GM23338 (cell line): ENCODE measurements at regions not wholly inside any gene's neighbourhood (a gene's known extent, or its start where the extent isn't known, plus 50 kb on each side); places are given as distances from the start of the nearest gene placed in this dataset.

Source experiments
- ATAC-seq: fragments of 200-7000 bp; cut with Tn5 transposase; 3 replicates; pipeline ENCODE4 v1.9.1; 2020
- DNase-seq: peaks from one replicate; pipeline ENCODE4 v3.0.0-alpha.2; 2015; ENCODE audit warnings: low spot score
- H2AFZ ChIP-seq: fragments of 200-600 bp; sonication (generic); 2 replicates; pipeline ENCODE4 v1.8.0; 2016; ENCODE audit warnings: antibody characterized with exemption, mild to moderate bottlenecking, moderate library complexity
- H3F3A ChIP-seq: fragments of 200-600 bp; sonication (generic); replicated peaks from 2 replicates; pipeline ENCODE4 v1.8.0; 2017; ENCODE audit warnings: antibody characterized with exemption, mixed run types, low read depth
- H3K27ac ChIP-seq: fragments of 200-600 bp; sonication (generic); 2 replicates; pipeline ENCODE4 v1.6.1; 2016; ENCODE audit warnings: low read depth
- H3K27me3 ChIP-seq: fragments of 200-600 bp; sonication (generic); 2 replicates; pipeline ENCODE4 v1.8.0; 2016; ENCODE audit warnings: mild to moderate bottlenecking, mixed run types, moderate library complexity; ENCODE audit not compliant: insufficient read depth
- H3K36me3 ChIP-seq: fragments of 200-600 bp; sonication (generic); 2 replicates; pipeline ENCODE4 v1.8.0; 2016; ENCODE audit warnings: mild to moderate bottlenecking; ENCODE audit not compliant: insufficient read depth
- H3K4me1 ChIP-seq: fragments of 200-600 bp; sonication (generic); 2 replicates; pipeline ENCODE4 v1.8.0; 2016; ENCODE audit warnings: mild to moderate bottlenecking, moderate library complexity; ENCODE audit not compliant: insufficient read depth
- H3K4me2 ChIP-seq: fragments of 200-600 bp; sonication (generic); 2 replicates; pipeline ENCODE4 v1.7.1; 2017; ENCODE audit warnings: mixed run types
- H3K4me3 ChIP-seq: fragments of 200-600 bp; sonication (generic); 2 replicates; pipeline ENCODE4 v1.6.1; 2016; ENCODE audit warnings: mixed run types
- H3K79me2 ChIP-seq: fragments of 200-600 bp; sonication (generic); replicated peaks from 2 replicates; pipeline ENCODE4 v1.8.0; 2017; ENCODE audit warnings: mild to moderate bottlenecking; ENCODE audit not compliant: insufficient read depth
- H3K9me2 ChIP-seq: fragments of 200-600 bp; sonication (generic); 2 replicates; pipeline ENCODE4 v1.8.0; 2017; ENCODE audit not compliant: insufficient read depth
- H4K20me1 ChIP-seq: fragments of 200-600 bp; sonication (generic); replicated peaks from 2 replicates; pipeline ENCODE4 v1.8.0; 2017; ENCODE audit warnings: mild to moderate bottlenecking; ENCODE audit not compliant: insufficient read depth
- H3K27ac Mint-ChIP-seq: 2 replicates; pipeline ENCODE4 v1.8.0; 2020; ENCODE audit warnings: inconsistent platforms, mild to moderate bottlenecking, moderate library complexity, mixed read lengths
- H3K27me3 Mint-ChIP-seq: 3 replicates; pipeline ENCODE4 v1.8.0; 2022; ENCODE audit warnings: low read depth, mild to moderate bottlenecking, moderate library complexity, mixed read lengths, inconsistent platforms; ENCODE audit not compliant: insufficient read depth, poor library complexity
- H3K36me3 Mint-ChIP-seq: 3 replicates; pipeline ENCODE4 v1.8.0; 2021; ENCODE audit warnings: low read depth, mild to moderate bottlenecking, inconsistent platforms, moderate library complexity, mixed read lengths
- H3K4me1 Mint-ChIP-seq: 3 replicates; pipeline ENCODE4 v1.8.0; 2020; ENCODE audit warnings: mild to moderate bottlenecking, inconsistent platforms, mixed read lengths
- H3K4me3 Mint-ChIP-seq: 3 replicates; pipeline ENCODE4 v1.8.0; 2021; ENCODE audit warnings: moderate library complexity, mild to moderate bottlenecking, inconsistent platforms, mixed read lengths
- H3K9me3 Mint-ChIP-seq: 3 replicates; pipeline ENCODE4 v1.8.0; 2020; ENCODE audit warnings: moderate library complexity, mild to moderate bottlenecking, inconsistent platforms, mixed read lengths
- CREB1 ChIP-seq: fragments of 250-450 bp; sonication (Bioruptor Pico); IDR thresholded peaks from 2 replicates; pipeline ENCODE4 v1.5.0; 2020; ENCODE audit warnings: low read depth, mild to moderate bottlenecking, moderate library complexity
- EZH2 ChIP-seq: fragments of 200-600 bp; sonication (generic); IDR thresholded peaks from one replicate; pipeline ENCODE4 v1.8.0; 2017; ENCODE audit warnings: antibody characterized with exemption, mild to moderate bottlenecking, low read depth; ENCODE audit not compliant: unreplicated experiment
- JUNB ChIP-seq: IDR thresholded peaks from one replicate; pipeline ENCODE4 v1.6.1; 2016; ENCODE audit warnings: antibody characterized with exemption; ENCODE audit not compliant: unreplicated experiment
- NANOG ChIP-seq: IDR thresholded peaks from 2 replicates; pipeline ENCODE4 v1.6.1; 2016; ENCODE audit warnings: antibody characterized with exemption, borderline replicate concordance
- POLR2AphosphoS5 ChIP-seq: IDR thresholded peaks from 2 replicates; pipeline ENCODE4 v1.6.1; 2016; ENCODE audit warnings: antibody characterized with exemption, low read depth
- STAT1 ChIP-seq: IDR thresholded peaks from one replicate; pipeline ENCODE4 v1.6.1; 2016; ENCODE audit warnings: antibody characterized with exemption; ENCODE audit not compliant: unreplicated experiment
- ZNF114 ChIP-seq: fragments of 250-450 bp; sonication (Bioruptor Pico); IDR thresholded peaks from 2 replicates; pipeline ENCODE4 v1.5.0; 2020; ENCODE audit warnings: mild to moderate bottlenecking, moderate library complexity
- ZNF331 ChIP-seq: fragments of 250-450 bp; sonication (Bioruptor Pico); IDR thresholded peaks from 2 replicates; pipeline ENCODE4 v1.5.0; 2020; ENCODE audit warnings: low read depth, mild to moderate bottlenecking, moderate library complexity
- TF ChIP-seq, protein P1 (sequence below): fragments of 250-450 bp; sonication (Bioruptor Pico); IDR thresholded peaks from 2 replicates; pipeline ENCODE4 v1.5.0; 2020; ENCODE audit warnings: mild to moderate bottlenecking, moderate library complexity
- TF ChIP-seq, protein P2 (sequence below): IDR thresholded peaks from 2 replicates; pipeline ENCODE4 v1.6.1; 2016; ENCODE audit warnings: antibody characterized with exemption
- TF ChIP-seq, protein P3 (sequence below): IDR thresholded peaks from one replicate; pipeline ENCODE4 v1.6.1; 2018; ENCODE audit warnings: antibody characterized with exemption; ENCODE audit not compliant: unreplicated experiment
- TF ChIP-seq, protein P4 (sequence below), 2 experiments: fragments of 200-600 bp in 1 of 2; sonication (generic) in 1 of 2; conservative IDR thresholded peaks; 2 replicates each; pipeline versions ENCODE4 v1.5.1 to v1.6.1; 2016 to 2017; ENCODE audit warnings: antibody characterized with exemption in 2 of 2, low read depth in 2 of 2, mild to moderate bottlenecking in 2 of 2, moderate library complexity in 1 of 2

DNA sequence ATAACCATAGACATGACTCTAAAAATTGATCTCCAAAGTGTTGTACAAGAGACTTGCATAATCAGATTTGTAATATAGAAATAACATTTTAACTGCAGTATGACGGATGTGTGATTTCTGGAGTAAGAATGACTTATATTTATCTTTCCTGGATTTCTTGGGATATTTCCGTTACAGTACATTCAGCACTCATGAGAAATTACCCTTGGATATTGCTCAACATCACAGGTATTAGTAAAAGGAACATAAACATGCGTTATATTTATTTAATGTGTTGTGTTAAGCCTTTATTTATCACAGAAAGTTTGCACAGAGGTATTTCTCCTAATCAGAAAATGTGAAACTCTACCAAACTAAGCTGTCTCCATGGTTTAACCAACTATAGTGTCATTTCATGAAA lies 1823.9 kb upstream of the C9orf72 start:
- no peak for DNase-seq
- Histone ChIP-seq H3K79me2 (no peaks in the 10 kb centered on the region), H3K4me2 (no peak overlapping the region), H3K4me1 (no peaks in the 10 kb centered on the region), H3F3A (no peaks in the 10 kb centered on the region), H3K27ac (no peak overlapping the region), H3K36me3 (no peaks in the 10 kb centered on the region), H3K9me2 (no peaks in the 10 kb centered on the region), H2AFZ (no peak overlapping the region), H4K20me1 (no peaks in the 10 kb centered on the region), H3K4me3 (no peak overlapping the region), H3K27me3 (no peaks in the 10 kb centered on the region)
- ATAC-seq = no peak
- no peak overlapping the region for H3K27ac Mint-ChIP-seq
- TF ChIP-seq EZH2 (no peak), STAT1 (no peak), JUNB (no peak), ZNF114 (no peak), POLR2AphosphoS5 (no peak), NANOG (no peak), CREB1 (CRISPR knock-in tag) (no peak), ZNF331 (CRISPR knock-in tag) (no peak)
- TF ChIP-seq, protein P1, sequence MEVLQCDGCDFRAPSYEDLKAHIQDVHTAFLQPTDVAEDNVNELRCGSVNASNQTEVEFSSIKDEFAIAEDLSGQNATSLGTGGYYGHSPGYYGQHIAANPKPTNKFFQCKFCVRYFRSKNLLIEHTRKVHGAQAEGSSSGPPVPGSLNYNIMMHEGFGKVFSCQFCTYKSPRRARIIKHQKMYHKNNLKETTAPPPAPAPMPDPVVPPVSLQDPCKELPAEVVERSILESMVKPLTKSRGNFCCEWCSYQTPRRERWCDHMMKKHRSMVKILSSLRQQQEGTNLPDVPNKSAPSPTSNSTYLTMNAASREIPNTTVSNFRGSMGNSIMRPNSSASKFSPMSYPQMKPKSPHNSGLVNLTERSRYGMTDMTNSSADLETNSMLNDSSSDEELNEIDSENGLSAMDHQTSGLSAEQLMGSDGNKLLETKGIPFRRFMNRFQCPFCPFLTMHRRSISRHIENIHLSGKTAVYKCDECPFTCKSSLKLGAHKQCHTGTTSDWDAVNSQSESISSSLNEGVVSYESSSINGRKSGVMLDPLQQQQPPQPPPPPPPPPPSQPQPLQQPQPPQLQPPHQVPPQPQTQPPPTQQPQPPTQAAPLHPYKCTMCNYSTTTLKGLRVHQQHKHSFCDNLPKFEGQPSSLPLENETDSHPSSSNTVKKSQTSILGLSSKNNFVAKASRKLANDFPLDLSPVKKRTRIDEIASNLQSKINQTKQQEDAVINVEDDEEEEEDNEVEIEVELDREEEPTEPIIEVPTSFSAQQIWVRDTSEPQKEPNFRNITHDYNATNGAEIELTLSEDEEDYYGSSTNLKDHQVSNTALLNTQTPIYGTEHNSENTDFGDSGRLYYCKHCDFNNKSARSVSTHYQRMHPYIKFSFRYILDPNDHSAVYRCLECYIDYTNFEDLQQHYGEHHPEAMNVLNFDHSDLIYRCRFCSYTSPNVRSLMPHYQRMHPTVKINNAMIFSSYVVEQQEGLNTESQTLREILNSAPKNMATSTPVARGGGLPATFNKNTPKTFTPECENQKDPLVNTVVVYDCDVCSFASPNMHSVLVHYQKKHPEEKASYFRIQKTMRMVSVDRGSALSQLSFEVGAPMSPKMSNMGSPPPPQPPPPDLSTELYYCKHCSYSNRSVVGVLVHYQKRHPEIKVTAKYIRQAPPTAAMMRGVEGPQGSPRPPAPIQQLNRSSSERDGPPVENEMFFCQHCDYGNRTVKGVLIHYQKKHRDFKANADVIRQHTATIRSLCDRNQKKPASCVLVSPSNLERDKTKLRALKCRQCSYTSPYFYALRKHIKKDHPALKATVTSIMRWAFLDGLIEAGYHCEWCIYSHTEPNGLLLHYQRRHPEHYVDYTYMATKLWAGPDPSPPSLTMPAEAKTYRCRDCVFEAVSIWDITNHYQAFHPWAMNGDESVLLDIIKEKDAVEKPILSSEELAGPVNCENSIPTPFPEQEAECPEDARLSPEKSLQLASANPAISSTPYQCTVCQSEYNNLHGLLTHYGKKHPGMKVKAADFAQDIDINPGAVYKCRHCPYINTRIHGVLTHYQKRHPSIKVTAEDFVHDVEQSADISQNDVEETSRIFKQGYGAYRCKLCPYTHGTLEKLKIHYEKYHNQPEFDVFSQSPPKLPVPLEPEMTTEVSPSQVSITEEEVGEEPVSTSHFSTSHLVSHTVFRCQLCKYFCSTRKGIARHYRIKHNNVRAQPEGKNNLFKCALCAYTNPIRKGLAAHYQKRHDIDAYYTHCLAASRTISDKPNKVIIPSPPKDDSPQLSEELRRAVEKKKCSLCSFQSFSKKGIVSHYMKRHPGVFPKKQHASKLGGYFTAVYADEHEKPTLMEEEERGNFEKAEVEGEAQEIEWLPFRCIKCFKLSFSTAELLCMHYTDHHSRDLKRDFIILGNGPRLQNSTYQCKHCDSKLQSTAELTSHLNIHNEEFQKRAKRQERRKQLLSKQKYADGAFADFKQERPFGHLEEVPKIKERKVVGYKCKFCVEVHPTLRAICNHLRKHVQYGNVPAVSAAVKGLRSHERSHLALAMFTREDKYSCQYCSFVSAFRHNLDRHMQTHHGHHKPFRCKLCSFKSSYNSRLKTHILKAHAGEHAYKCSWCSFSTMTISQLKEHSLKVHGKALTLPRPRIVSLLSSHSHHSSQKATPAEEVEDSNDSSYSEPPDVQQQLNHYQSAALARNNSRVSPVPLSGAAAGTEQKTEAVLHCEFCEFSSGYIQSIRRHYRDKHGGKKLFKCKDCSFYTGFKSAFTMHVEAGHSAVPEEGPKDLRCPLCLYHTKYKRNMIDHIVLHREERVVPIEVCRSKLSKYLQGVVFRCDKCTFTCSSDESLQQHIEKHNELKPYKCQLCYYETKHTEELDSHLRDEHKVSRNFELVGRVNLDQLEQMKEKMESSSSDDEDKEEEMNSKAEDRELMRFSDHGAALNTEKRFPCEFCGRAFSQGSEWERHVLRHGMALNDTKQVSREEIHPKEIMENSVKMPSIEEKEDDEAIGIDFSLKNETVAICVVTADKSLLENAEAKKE (CRISPR knock-in tag) = no peak
- TF ChIP-seq, protein P2, sequence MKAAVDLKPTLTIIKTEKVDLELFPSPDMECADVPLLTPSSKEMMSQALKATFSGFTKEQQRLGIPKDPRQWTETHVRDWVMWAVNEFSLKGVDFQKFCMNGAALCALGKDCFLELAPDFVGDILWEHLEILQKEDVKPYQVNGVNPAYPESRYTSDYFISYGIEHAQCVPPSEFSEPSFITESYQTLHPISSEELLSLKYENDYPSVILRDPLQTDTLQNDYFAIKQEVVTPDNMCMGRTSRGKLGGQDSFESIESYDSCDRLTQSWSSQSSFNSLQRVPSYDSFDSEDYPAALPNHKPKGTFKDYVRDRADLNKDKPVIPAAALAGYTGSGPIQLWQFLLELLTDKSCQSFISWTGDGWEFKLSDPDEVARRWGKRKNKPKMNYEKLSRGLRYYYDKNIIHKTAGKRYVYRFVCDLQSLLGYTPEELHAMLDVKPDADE = no peak
- TF ChIP-seq, protein P3, sequence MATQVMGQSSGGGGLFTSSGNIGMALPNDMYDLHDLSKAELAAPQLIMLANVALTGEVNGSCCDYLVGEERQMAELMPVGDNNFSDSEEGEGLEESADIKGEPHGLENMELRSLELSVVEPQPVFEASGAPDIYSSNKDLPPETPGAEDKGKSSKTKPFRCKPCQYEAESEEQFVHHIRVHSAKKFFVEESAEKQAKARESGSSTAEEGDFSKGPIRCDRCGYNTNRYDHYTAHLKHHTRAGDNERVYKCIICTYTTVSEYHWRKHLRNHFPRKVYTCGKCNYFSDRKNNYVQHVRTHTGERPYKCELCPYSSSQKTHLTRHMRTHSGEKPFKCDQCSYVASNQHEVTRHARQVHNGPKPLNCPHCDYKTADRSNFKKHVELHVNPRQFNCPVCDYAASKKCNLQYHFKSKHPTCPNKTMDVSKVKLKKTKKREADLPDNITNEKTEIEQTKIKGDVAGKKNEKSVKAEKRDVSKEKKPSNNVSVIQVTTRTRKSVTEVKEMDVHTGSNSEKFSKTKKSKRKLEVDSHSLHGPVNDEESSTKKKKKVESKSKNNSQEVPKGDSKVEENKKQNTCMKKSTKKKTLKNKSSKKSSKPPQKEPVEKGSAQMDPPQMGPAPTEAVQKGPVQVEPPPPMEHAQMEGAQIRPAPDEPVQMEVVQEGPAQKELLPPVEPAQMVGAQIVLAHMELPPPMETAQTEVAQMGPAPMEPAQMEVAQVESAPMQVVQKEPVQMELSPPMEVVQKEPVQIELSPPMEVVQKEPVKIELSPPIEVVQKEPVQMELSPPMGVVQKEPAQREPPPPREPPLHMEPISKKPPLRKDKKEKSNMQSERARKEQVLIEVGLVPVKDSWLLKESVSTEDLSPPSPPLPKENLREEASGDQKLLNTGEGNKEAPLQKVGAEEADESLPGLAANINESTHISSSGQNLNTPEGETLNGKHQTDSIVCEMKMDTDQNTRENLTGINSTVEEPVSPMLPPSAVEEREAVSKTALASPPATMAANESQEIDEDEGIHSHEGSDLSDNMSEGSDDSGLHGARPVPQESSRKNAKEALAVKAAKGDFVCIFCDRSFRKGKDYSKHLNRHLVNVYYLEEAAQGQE = no peak
- TF ChIP-seq, protein P4, sequence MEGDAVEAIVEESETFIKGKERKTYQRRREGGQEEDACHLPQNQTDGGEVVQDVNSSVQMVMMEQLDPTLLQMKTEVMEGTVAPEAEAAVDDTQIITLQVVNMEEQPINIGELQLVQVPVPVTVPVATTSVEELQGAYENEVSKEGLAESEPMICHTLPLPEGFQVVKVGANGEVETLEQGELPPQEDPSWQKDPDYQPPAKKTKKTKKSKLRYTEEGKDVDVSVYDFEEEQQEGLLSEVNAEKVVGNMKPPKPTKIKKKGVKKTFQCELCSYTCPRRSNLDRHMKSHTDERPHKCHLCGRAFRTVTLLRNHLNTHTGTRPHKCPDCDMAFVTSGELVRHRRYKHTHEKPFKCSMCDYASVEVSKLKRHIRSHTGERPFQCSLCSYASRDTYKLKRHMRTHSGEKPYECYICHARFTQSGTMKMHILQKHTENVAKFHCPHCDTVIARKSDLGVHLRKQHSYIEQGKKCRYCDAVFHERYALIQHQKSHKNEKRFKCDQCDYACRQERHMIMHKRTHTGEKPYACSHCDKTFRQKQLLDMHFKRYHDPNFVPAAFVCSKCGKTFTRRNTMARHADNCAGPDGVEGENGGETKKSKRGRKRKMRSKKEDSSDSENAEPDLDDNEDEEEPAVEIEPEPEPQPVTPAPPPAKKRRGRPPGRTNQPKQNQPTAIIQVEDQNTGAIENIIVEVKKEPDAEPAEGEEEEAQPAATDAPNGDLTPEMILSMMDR (conservative IDR thresholded peaks at IDR 0.05; ENCODE audit: low read depth in 2 of 2) = no peak
- H3K4me3 Mint-ChIP-seq = no peak overlapping the region
- H3K9me3 Mint-ChIP-seq = no peaks in the 10 kb centered on the region
- no peaks in the 10 kb centered on the region for H3K4me1 Mint-ChIP-seq
- H3K27me3 Mint-ChIP-seq = peaks cover 5% of the 10 kb centered on the region
- no peaks in the 10 kb centered on the region for H3K36me3 Mint-ChIP-seq
